NT2/D1 (cell line): ENCODE measurements at regions not wholly inside any gene's neighbourhood (a gene's known extent, or its start where the extent isn't known, plus 50 kb on each side); places are given as distances from the start of the nearest gene placed in this dataset.
A peak's percentile ranks its signal among the peaks of the same experiment; 100 is the strongest.

Source experiments
- DNase-seq: peaks from one replicate; pipeline ENCODE4 v3.0.0-alpha.2; 2011; ENCODE audit warnings: low read depth, low spot score
- H3K27me3 ChIP-seq: 2 replicates; pipeline ENCODE4 v1.6.0; 2011; ENCODE audit warnings: mild to moderate bottlenecking; ENCODE audit not compliant: insufficient read length, insufficient read depth
- H3K36me3 ChIP-seq: 2 replicates; pipeline ENCODE4 v1.6.1; 2011; ENCODE audit warnings: mild to moderate bottlenecking, low read length, mixed read lengths; ENCODE audit not compliant: insufficient read depth, insufficient read length
- H3K4me1 ChIP-seq: 2 replicates; pipeline ENCODE4 v1.5.1; 2011; ENCODE audit not compliant: insufficient read depth, insufficient read length
- H3K4me3 ChIP-seq: 2 replicates; pipeline ENCODE4 v1.5.1; 2011; ENCODE audit warnings: low read depth; ENCODE audit not compliant: insufficient read length
- H3K9ac ChIP-seq: 2 replicates; pipeline ENCODE4 v1.6.0; 2011; ENCODE audit warnings: low read depth; ENCODE audit not compliant: insufficient read length
- H3K9me3 ChIP-seq: 2 replicates; pipeline ENCODE4 v1.5.1; 2011; ENCODE audit warnings: mild to moderate bottlenecking, low read length; ENCODE audit not compliant: insufficient read depth
- SUZ12 ChIP-seq: IDR thresholded peaks from 2 replicates; pipeline ENCODE4 v1.6.1; 2011; ENCODE audit not compliant: insufficient read length, insufficient read depth; ENCODE audit errors: extremely low read depth
- YY1 ChIP-seq: IDR thresholded peaks from 2 replicates; pipeline ENCODE4 v1.6.1; 2011; ENCODE audit not compliant: insufficient read length, insufficient read depth
- ZNF274 ChIP-seq: IDR thresholded peaks from 2 replicates; pipeline ENCODE4 v1.6.1; 2011; ENCODE audit warnings: mild to moderate bottlenecking, low read depth, low read length

GRCh38 chr11:116360221-116360941 lies 412.4 kb downstream of the BUD13 start:
- H3K4me3 ChIP-seq = no peak overlapping the region
- H3K9me3 ChIP-seq = no peaks in the 10 kb centered on the region; the same call in 1 of the 2 replicates
- H3K27me3 ChIP-seq = no peaks in the 10 kb centered on the region
- TF ChIP-seq SUZ12 (no peak), ZNF274 (no peak)
- peaks cover 10% of the 10 kb centered on the region for H3K4me1 ChIP-seq
- H3K9ac ChIP-seq = no peak overlapping the region
- no peaks in the 10 kb centered on the region for H3K36me3 ChIP-seq
- DNase-seq = no peak

GRCh38 chr11:116357784-116358544 lies 414.8 kb downstream of the BUD13 start:
- H3K36me3 ChIP-seq = no peaks in the 10 kb centered on the region
- H3K9ac ChIP-seq = peak overlapping the region; percentile 7
- peak; percentile 42 for DNase-seq
- no peaks in the 10 kb centered on the region for H3K9me3 ChIP-seq
- no peak overlapping the region for H3K4me3 ChIP-seq
- no peaks in the 10 kb centered on the region for H3K27me3 ChIP-seq
- TF ChIP-seq SUZ12 = no peak
- no peak for TF ChIP-seq YY1
- no peak for TF ChIP-seq ZNF274
- H3K4me1 ChIP-seq = peaks cover 10% of the 10 kb centered on the region

- peak; percentile 18 for DNase-seq
- no peak for TF ChIP-seq ZNF274
- no peak for TF ChIP-seq YY1
- no peak for TF ChIP-seq SUZ12
- Histone ChIP-seq H3K9me3 (no peaks in the 10 kb centered on the region), H3K36me3 (peaks cover 2% of the 10 kb centered on the region), H3K27me3 (no peaks in the 10 kb centered on the region), H3K9ac (no peak overlapping the region), H3K4me1 (peaks cover 10% of the 10 kb centered on the region), H3K4me3 (no peak overlapping the region)
These were observed 416.3 kb downstream of the BUD13 start for GRCh38 chr11:116356451-116356850.

- H3K4me1 ChIP-seq = peaks cover 10% of the 10 kb centered on the region
- no peak overlapping the region for H3K4me3 ChIP-seq
- no peak for DNase-seq
- no peak overlapping the region for H3K9ac ChIP-seq
- H3K36me3 ChIP-seq = peaks cover 2% of the 10 kb centered on the region
- H3K27me3 ChIP-seq = no peaks in the 10 kb centered on the region
- no peak for TF ChIP-seq SUZ12
- TF ChIP-seq YY1 = no peak
- no peak for TF ChIP-seq ZNF274
- peaks cover 5% of the 10 kb centered on the region; the same call in 1 of the 2 replicates for H3K9me3 ChIP-seq
These were observed 417.7 kb downstream of the BUD13 start for GRCh38 chr11:116355104-116355503.

- no peaks in the 10 kb centered on the region for H3K27me3 ChIP-seq
- TF ChIP-seq SUZ12 (no peak), YY1 (no peak), ZNF274 (no peak)
- peaks cover 9% of the 10 kb centered on the region; the same call in 1 of the 2 replicates for H3K9me3 ChIP-seq
- H3K4me3 ChIP-seq = no peak overlapping the region
- H3K9ac ChIP-seq = no peak overlapping the region
- no peak for DNase-seq
- H3K36me3 ChIP-seq = peaks cover 2% of the 10 kb centered on the region
- H3K4me1 ChIP-seq = peaks cover 10% of the 10 kb centered on the region
These were observed 419.2 kb downstream of the BUD13 start for GRCh38 chr11:116353589-116353988.

DNA sequence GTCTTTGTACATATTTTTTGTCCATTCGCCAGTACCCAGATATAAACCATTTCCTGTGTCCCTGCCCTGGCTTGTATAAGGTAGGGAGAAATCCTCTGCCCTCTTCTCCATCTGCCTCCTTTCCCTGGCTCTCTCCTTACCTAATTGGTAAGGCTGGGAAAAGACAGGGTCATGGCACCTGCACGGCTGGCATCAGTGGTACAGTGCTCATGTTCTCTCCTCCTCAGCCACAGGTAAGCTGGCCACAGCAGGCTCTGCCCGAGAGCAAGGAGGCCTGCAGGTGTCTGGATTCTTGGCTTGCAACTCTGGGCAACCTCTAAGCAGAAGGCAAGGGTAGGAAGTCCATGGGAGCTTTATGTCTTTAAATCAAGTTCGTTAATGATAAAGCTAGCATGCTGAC lies 419.9 kb downstream of the BUD13 start:
- Histone ChIP-seq H3K9me3 (peaks cover 16% of the 10 kb centered on the region; the same call in 1 of the 2 replicates), H3K9ac (no peak overlapping the region), H3K27me3 (no peaks in the 10 kb centered on the region), H3K4me1 (peaks cover 7% of the 10 kb centered on the region), H3K4me3 (no peak overlapping the region), H3K36me3 (peaks cover 2% of the 10 kb centered on the region)
- TF ChIP-seq ZNF274 (no peak), YY1 (no peak), SUZ12 (no peak)
- no peak for DNase-seq

DNA sequence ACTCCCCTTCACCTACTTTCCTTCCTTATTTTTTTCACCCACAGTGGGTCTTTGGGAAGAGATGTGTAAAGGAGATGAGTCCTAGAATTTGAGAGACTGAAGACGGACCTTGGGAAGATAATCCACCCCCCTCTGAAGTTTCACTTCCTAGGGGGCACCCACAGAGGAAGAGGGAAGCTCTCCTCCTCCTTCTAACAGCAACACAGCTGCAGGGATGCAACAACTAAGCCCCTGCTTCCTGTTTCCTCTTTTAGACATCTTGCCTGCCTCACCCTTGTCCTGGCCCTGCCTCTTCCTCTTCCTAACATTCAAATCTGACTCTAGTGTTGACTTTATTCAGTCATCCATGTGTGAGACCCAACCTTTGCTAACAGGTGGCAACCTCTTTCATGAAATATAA lies 424.6 kb downstream of the BUD13 start:
- TF ChIP-seq ZNF274 (no peak), SUZ12 (no peak), YY1 (no peak)
- H3K4me1 ChIP-seq = no peaks in the 10 kb centered on the region
- H3K9ac ChIP-seq = no peak overlapping the region
- H3K27me3 ChIP-seq = no peaks in the 10 kb centered on the region
- no peak overlapping the region for H3K4me3 ChIP-seq
- H3K36me3 ChIP-seq = peaks cover 2% of the 10 kb centered on the region
- DNase-seq = no peak
- peaks cover 27% of the 10 kb centered on the region; the same call in 1 of the 2 replicates for H3K9me3 ChIP-seq
